Body of pancreas (tissue), 4 donors: ENCODE measurements at regions not wholly inside any gene's neighbourhood (a gene's known extent, or its start where the extent isn't known, plus 50 kb on each side); places are given as distances from the start of the nearest gene placed in this dataset.

Experiments used
- ATAC-seq: fragments of 150-250 bp; one replicate; pipeline ENCODE4 v1.9.1; 2016
- DNase-seq, 4 donors: peaks; one replicate each; pipeline ENCODE4 v3.0.0-alpha.2; 2019
- H3K27ac ChIP-seq, 4 donors: fragments of 200-600 bp; sonication (generic); 1 replicate in 3 of 4; 2 replicates in 1 of 4; pipeline versions ENCODE4 v1.5.1 to v1.6.1; 2016 to 2019; ENCODE audit warnings: mild to moderate bottlenecking in 1 of 4, mixed read lengths in 1 of 4, moderate library complexity in 1 of 4
- H3K27me3 ChIP-seq, 2 donors: fragments of 200-600 bp; sonication (generic); one replicate each; pipeline ENCODE4 v1.6.0; 2016; ENCODE audit warnings: mild to moderate bottlenecking in 1 of 2
- H3K36me3 ChIP-seq, 2 donors: fragments of 200-600 bp; sonication (generic); replicated peaks in 1 of 2; 2 replicates each; pipeline ENCODE4 v1.5.1; 2016; ENCODE audit warnings: low read depth in 2 of 2; ENCODE audit not compliant: insufficient read depth in 1 of 2
- H3K4me1 ChIP-seq: fragments of 200-600 bp; sonication (generic); one replicate; pipeline ENCODE4 v1.6.0; 2016
- H3K4me3 ChIP-seq, 2 donors: fragments of 200-600 bp; sonication (generic); 1 replicate in 1 of 2; 2 replicates in 1 of 2; pipeline ENCODE4 v1.5.1; 2016 to 2019
- H3K9me3 ChIP-seq, 3 donors: fragments of 200-600 bp; sonication (generic); 1 replicate in 2 of 3; 2 replicates in 1 of 3; pipeline ENCODE4 v1.5.1; 2016
- CTCF ChIP-seq, 7 experiments: fragments of 450-650 bp in 4 of 7; fragments of 200-600 bp in 3 of 7; sonication (generic) in 3 of 7; IDR thresholded peaks; one replicate each; pipeline ENCODE4 v1.5.1; 2016 to 2019; ENCODE audit warnings: antibody characterized with exemption in 7 of 7
- POLR2A ChIP-seq, 3 donors: fragments of 450-650 bp; IDR thresholded peaks; one replicate each; pipeline ENCODE4 v1.6.1; 2016; ENCODE audit warnings: antibody characterized with exemption in 3 of 3, mild to moderate bottlenecking in 2 of 3
- WGBS, 2 donors: methylation state at CpG; one replicate each; pipeline ENCODE4 v1.1.5; 2017; 5-methylcytosine and 5-hydroxymethylcytosine counted together
- intact Hi-C: fragments of 100-400 bp; cut with DNase I; formaldehyde crosslinking; loops from one replicate; pipeline ENCODE4 v1.15.1; 2023

- intact Hi-C loops, result no loop called here
- Histone ChIP-seq H3K27me3 (no peaks in the 10 kb centered on the region), H3K4me3 (no peak overlapping the region), H3K27ac (no peak overlapping the region), H3K9me3 (no peaks in the 10 kb centered on the region), H3K4me1 (no peaks in the 10 kb centered on the region), H3K36me3 (no peaks in the 10 kb centered on the region)
- DNase-seq, result no peak
- no peak for TF ChIP-seq CTCF (IDR thresholded peaks at IDR 0.05)
- no peak for TF ChIP-seq POLR2A (IDR thresholded peaks at IDR 0.05)
- 17 to 24% methylated on average over 2 of the region's 2 CpGs for WGBS, 2 donors
- no peak for ATAC-seq
Measured at GRCh38 chr16:63447121-63447520, 1410.9 kb upstream of the CDH8 start.

- no peaks in the 10 kb centered on the region for H3K9me3 ChIP-seq
- no peaks in the 10 kb centered on the region for H3K27me3 ChIP-seq
- H3K4me1 ChIP-seq, result no peaks in the 10 kb centered on the region
- 64 to 66% methylated on average over 5 of the region's 5 CpGs for WGBS, 2 donors
- ATAC-seq (no peak), DNase-seq (no peak)
- H3K4me3 ChIP-seq, result no peak overlapping the region
- intact Hi-C loops, result no loop called here
- no peak overlapping the region for H3K27ac ChIP-seq
- H3K36me3 ChIP-seq, result no peaks in the 10 kb centered on the region
- TF ChIP-seq CTCF (IDR thresholded peaks at IDR 0.05) (no peak), POLR2A (IDR thresholded peaks at IDR 0.05) (no peak)
Measured at GRCh38 chr16:63442246-63442645, 1406.0 kb upstream of the CDH8 start.

GRCh38 chr16:63426275-63426870, 1390.1 kb upstream of the CDH8 start:
- Histone ChIP-seq H3K27me3 (no peaks in the 10 kb centered on the region), H3K36me3 (no peaks in the 10 kb centered on the region), H3K9me3 (no peaks in the 10 kb centered on the region), H3K27ac (no peak overlapping the region), H3K4me3 (no peak overlapping the region), H3K4me1 (no peaks in the 10 kb centered on the region)
- no peak for ATAC-seq
- intact Hi-C loops, result no loop called here
- TF ChIP-seq POLR2A (IDR thresholded peaks at IDR 0.05) (no peak), CTCF (IDR thresholded peaks at IDR 0.05) (no peak)
- DNase-seq, result no peak
- 27 to 37% methylated on average over 3 of the region's 3 CpGs for WGBS, 2 donors

GRCh38 chr16:63422715-63423114, 1386.5 kb upstream of the CDH8 start:
- H3K27me3 ChIP-seq, result no peaks in the 10 kb centered on the region
- no peaks in the 10 kb centered on the region for H3K9me3 ChIP-seq
- no peak overlapping the region for H3K4me3 ChIP-seq
- WGBS, 2 donors, result 44 to 51% methylated on average over 2 of the region's 2 CpGs
- ATAC-seq (no peak), DNase-seq (no peak)
- TF ChIP-seq POLR2A (IDR thresholded peaks at IDR 0.05), result no peak
- H3K27ac ChIP-seq, result no peak overlapping the region
- no peaks in the 10 kb centered on the region for H3K4me1 ChIP-seq
- intact Hi-C loops, result no loop called here
- H3K36me3 ChIP-seq, result no peaks in the 10 kb centered on the region

- WGBS, 2 donors, result 65 to 83% methylated on average over 4 of the region's 4 CpGs
- intact Hi-C loops, result no loop called here
Measured at GRCh38 chr16:63416712-63417111, 1380.5 kb upstream of the CDH8 start.

More at GRCh38 chr16:63416712-63417111, 1380.5 kb upstream of the CDH8 start:
- TF ChIP-seq CTCF (IDR thresholded peaks at IDR 0.05) (no peak), POLR2A (IDR thresholded peaks at IDR 0.05) (no peak)
- ATAC-seq (no peak), DNase-seq (no peak)
- no peaks in the 10 kb centered on the region for H3K27me3 ChIP-seq
- H3K36me3 ChIP-seq, result no peaks in the 10 kb centered on the region
- H3K4me3 ChIP-seq, result no peak overlapping the region
- H3K27ac ChIP-seq, result no peak overlapping the region
- H3K9me3 ChIP-seq, result no peaks in the 10 kb centered on the region
- H3K4me1 ChIP-seq, result no peaks in the 10 kb centered on the region
